Heart left ventricle (tissue), 16 donors: ENCODE measurements at regions not wholly inside any gene's neighbourhood (a gene's known extent, or its start where the extent isn't known, plus 50 kb on each side); places are given as distances from the start of the nearest gene placed in this dataset.
A peak's percentile ranks its signal among the peaks of the same experiment; 100 is the strongest.

Experiments
- ATAC-seq, 4 donors: fragments of 200-7000 bp; cut with Tn5 transposase; one replicate each; pipeline ENCODE4 v1.9.1; 2020 to 2022; ENCODE audit warnings: moderate library complexity in 4 of 4, mild to moderate bottlenecking in 3 of 4, moderate number of reproducible peaks in 1 of 4
- DNase-seq, 5 donors: peaks; one replicate each; pipeline ENCODE4 v3.0.0-alpha.2; 2020
- H3K27ac ChIP-seq, 12 donors: fragments of 200-600 bp; sonication (generic) in 4 of 12; one replicate each; pipeline versions ENCODE4 v1.5.0 to v1.8.0; 2016 to 2022; ENCODE audit warnings: mild to moderate bottlenecking in 2 of 12
- H3K27me3 ChIP-seq, 9 donors: fragments of 200-600 bp; sonication (generic) in 2 of 9; one replicate each; pipeline versions ENCODE4 v1.5.1 to v1.8.0; 2016 to 2022; ENCODE audit warnings: mild to moderate bottlenecking in 3 of 9
- H3K36me3 ChIP-seq, 9 donors: fragments of 200-600 bp; sonication (generic) in 2 of 9; one replicate each; pipeline versions ENCODE4 v1.5.0 to v1.8.0; 2018 to 2022; ENCODE audit warnings: mild to moderate bottlenecking in 2 of 9
- H3K4me1 ChIP-seq, 12 donors: fragments of 200-600 bp; sonication (generic) in 4 of 12; one replicate each; pipeline versions ENCODE4 v1.5.0 to v1.8.0; 2016 to 2022; ENCODE audit warnings: mild to moderate bottlenecking in 3 of 12
- H3K4me3 ChIP-seq, 12 donors: fragments of 200-600 bp; sonication (generic) in 4 of 12; one replicate each; pipeline versions ENCODE4 v1.5.0 to v1.8.0; 2017 to 2022; ENCODE audit warnings: mild to moderate bottlenecking in 9 of 12, moderate library complexity in 4 of 12
- H3K9me3 ChIP-seq, 12 donors: fragments of 200-600 bp; sonication (generic) in 4 of 12; one replicate each; pipeline versions ENCODE4 v1.5.0 to v1.8.0; 2016 to 2022; ENCODE audit warnings: mild to moderate bottlenecking in 1 of 12
- CTCF ChIP-seq, 12 donors: fragments of 200-600 bp; sonication (generic) in 4 of 12; IDR thresholded peaks; one replicate each; pipeline versions ENCODE4 v1.5.0 to v1.8.0; 2018 to 2022; ENCODE audit warnings: antibody characterized with exemption in 12 of 12, mild to moderate bottlenecking in 5 of 12
- POLR2A ChIP-seq, 2 donors: fragments of 450-650 bp; IDR thresholded peaks; one replicate each; pipeline ENCODE4 v1.6.1; 2017; ENCODE audit warnings: antibody characterized with exemption in 2 of 2, mild to moderate bottlenecking in 2 of 2, moderate library complexity in 2 of 2
- WGBS, 4 donors: extraction: QIAGEN DNeasy Blood & Tissue Kit in 2 of 4; methylation state at CpG; one replicate each; pipeline versions ENCODE4 v1.1.5 to v1.1.7; 2013 to 2018; 5-methylcytosine and 5-hydroxymethylcytosine counted together
- intact Hi-C, 10 donors: fragments of 100-400 bp; cut with DNase I; formaldehyde crosslinking; loops; one replicate each; pipeline versions ENCODE4 v1.11.1 to v1.14.2; 2022
- donor health status: ischemic (EF 13 %, LVEDD 7.1; RV severe dilation, severe dysfunction).
- donor health status: healthy with polysubstance abuse.
- donor health status: DM: no; HTN: yes; CAD: no.
- donor health status: DM: no; HTN: no; CAD: no.
- donor health status: ischemic (EF 25% LVEDD 6.9; RV normal size, moderate dysfunction).
- donor health status: ischemic (EF 25% LVEDD 5.7; RV mildly dilated, moderate dysfunction).
- donor health status: healthy.
- donor health status: DM: yes; HTN: yes; CAD: no.
- donor health status: ischemic (EF 35%, LVEDD 5.7; RV mildly dilated, moderate dysfunction).
- donor health status: nonischemic (EF 11% LVEDD 7.7; RV severe dilation, severe dysfunction).
- donor health status: DM: yes; HTN: yes; CAD: no.
- donor health status: PGD.
- donor health status: ischemic (EF 29% LVEDD 5.4; RV normal size, mild dysfunction).
- donor health status: nonischemic (EF 23%, LVEDD 6.1; RV moderate dilation, normal function).

- Histone ChIP-seq H3K4me1 (peaks cover 0 to 11% (median 0%) of the 10 kb centered on the region in 12 donors), H3K27me3 (no peaks in the 10 kb centered on the region), H3K27ac (no peak overlapping the region), H3K9me3 (no peaks in the 10 kb centered on the region), H3K4me3 (no peak overlapping the region), H3K36me3 (no peaks in the 10 kb centered on the region)
- 68 to 77% (median 74%) methylated on average over 2 of the region's 2 CpGs for WGBS, 4 donors
- DNase-seq (no peak), ATAC-seq (no peak)
- TF ChIP-seq POLR2A (IDR thresholded peaks at IDR 0.05) = no peak
- intact Hi-C loops = no loop called here
These were observed 1182.3 kb downstream of the OTOL1 start for GRCh38 chr3:162678941-162679340.

- H3K4me3 ChIP-seq = no peak overlapping the region
- DNase-seq (no peak), ATAC-seq (no peak)
- H3K27me3 ChIP-seq = no peaks in the 10 kb centered on the region
- H3K4me1 ChIP-seq = no peaks in the 10 kb centered on the region
- 16 to 31% (median 22%) methylated on average over 3 of the region's 3 CpGs for WGBS, 4 donors
- H3K27ac ChIP-seq = no peak overlapping the region
- H3K9me3 ChIP-seq = no peaks in the 10 kb centered on the region
- intact Hi-C loops = no loop called here
- H3K36me3 ChIP-seq = no peaks in the 10 kb centered on the region
- TF ChIP-seq POLR2A (IDR thresholded peaks at IDR 0.05) (no peak), CTCF (IDR thresholded peaks at IDR 0.05) (no peak)
These were observed 1187.7 kb downstream of the OTOL1 start for GRCh38 chr3:162684260-162684659.

- DNase-seq = no peak
- Histone ChIP-seq H3K27me3 (no peaks in the 10 kb centered on the region), H3K9me3 (no peaks in the 10 kb centered on the region), H3K4me1 (no peaks in the 10 kb centered on the region), H3K4me3 (no peak overlapping the region), H3K36me3 (no peaks in the 10 kb centered on the region), H3K27ac (no peak overlapping the region)
- 69 to 77% (median 76%) methylated on average over 1 of the region's 1 CpG for WGBS, 4 donors
- ATAC-seq = no peak
- no peak for TF ChIP-seq CTCF (IDR thresholded peaks at IDR 0.05)
- no peak for TF ChIP-seq POLR2A (IDR thresholded peaks at IDR 0.05)
- intact Hi-C loops = no loop called here
These were observed 1202.7 kb downstream of the OTOL1 start for GRCh38 chr3:162699291-162699690.

GRCh38 chr3:162701211-162701610, 1204.6 kb downstream of the OTOL1 start:
- WGBS, 4 donors = 90 to 94% (median 90%) methylated on average over 4 of the region's 4 CpGs
- TF ChIP-seq POLR2A (IDR thresholded peaks at IDR 0.05) = no peak
- no peak for TF ChIP-seq CTCF (IDR thresholded peaks at IDR 0.05)
- no peak overlapping the region for H3K27ac ChIP-seq
- H3K27me3 ChIP-seq = no peaks in the 10 kb centered on the region
- H3K9me3 ChIP-seq = no peaks in the 10 kb centered on the region
- H3K4me1 ChIP-seq = no peaks in the 10 kb centered on the region
- intact Hi-C loops = no loop called here
- no peak overlapping the region for H3K4me3 ChIP-seq
- no peak for DNase-seq
- no peak for ATAC-seq
- H3K36me3 ChIP-seq = no peaks in the 10 kb centered on the region

GRCh38 chr3:162702768-162703385, 1206.3 kb downstream of the OTOL1 start:
- DNase-seq = peak in 1 of 5 donors; percentile 51
- intact Hi-C loops = no loop called here
- no peaks in the 10 kb centered on the region for H3K4me1 ChIP-seq
- H3K27ac ChIP-seq = no peak overlapping the region
- H3K27me3 ChIP-seq = no peaks in the 10 kb centered on the region
- no peak for TF ChIP-seq CTCF (IDR thresholded peaks at IDR 0.05)
- no peak for TF ChIP-seq POLR2A (IDR thresholded peaks at IDR 0.05)
- ATAC-seq = no peak
- 84 to 96% (median 93%) methylated on average over 22 to 31 of the region's 31 CpGs for WGBS, 4 donors
- no peaks in the 10 kb centered on the region for H3K9me3 ChIP-seq
- H3K4me3 ChIP-seq = no peak overlapping the region
- no peaks in the 10 kb centered on the region for H3K36me3 ChIP-seq
